ENCODE measurements at regions not wholly inside any gene's neighbourhood (a gene's known extent, or its start where the extent isn't known, plus 50 kb on each side); places are given as distances from the start of the nearest gene placed in this dataset.

DNA sequence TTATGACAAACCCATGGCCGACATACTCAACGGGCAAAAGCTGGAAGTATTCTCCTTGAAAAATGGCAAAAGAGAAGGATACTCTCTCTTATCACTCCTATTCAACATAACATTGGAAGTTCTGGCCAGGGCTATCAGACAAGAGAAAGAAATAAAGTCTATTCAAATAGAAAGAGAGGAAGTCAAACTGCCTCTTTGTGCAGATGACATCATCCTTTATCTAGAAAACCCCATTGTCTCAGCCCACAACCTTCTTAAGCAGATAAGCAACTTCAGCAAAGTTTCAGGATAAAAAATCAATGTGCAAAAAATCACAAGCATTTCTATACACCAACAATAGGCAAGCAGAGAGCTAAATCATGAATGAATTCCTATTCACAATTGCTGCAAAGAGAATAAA, 1799.9 kb upstream of the ACO1 start:
- TF ChIP-seq, protein P1, sequence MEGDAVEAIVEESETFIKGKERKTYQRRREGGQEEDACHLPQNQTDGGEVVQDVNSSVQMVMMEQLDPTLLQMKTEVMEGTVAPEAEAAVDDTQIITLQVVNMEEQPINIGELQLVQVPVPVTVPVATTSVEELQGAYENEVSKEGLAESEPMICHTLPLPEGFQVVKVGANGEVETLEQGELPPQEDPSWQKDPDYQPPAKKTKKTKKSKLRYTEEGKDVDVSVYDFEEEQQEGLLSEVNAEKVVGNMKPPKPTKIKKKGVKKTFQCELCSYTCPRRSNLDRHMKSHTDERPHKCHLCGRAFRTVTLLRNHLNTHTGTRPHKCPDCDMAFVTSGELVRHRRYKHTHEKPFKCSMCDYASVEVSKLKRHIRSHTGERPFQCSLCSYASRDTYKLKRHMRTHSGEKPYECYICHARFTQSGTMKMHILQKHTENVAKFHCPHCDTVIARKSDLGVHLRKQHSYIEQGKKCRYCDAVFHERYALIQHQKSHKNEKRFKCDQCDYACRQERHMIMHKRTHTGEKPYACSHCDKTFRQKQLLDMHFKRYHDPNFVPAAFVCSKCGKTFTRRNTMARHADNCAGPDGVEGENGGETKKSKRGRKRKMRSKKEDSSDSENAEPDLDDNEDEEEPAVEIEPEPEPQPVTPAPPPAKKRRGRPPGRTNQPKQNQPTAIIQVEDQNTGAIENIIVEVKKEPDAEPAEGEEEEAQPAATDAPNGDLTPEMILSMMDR (IDR thresholded peaks at IDR 0.05; ENCODE audit: low read depth, low read length) = no peak
- no peak for TF ChIP-seq EZH2phosphoT487 (IDR thresholded peaks at IDR 0.05; ENCODE audit: low read depth)
